HG03097 (cell line): ENCODE measurements at regions not wholly inside any gene's neighbourhood (a gene's known extent, or its start where the extent isn't known, plus 50 kb on each side); places are given as distances from the start of the nearest gene placed in this dataset.

Experiments used
- ATAC-seq: cut with Tn5 transposase; IDR thresholded peaks from one replicate; pipeline ENCODE4 v1.9.1; 2021; ENCODE audit not compliant: unreplicated experiment, low FRiP score

DNA sequence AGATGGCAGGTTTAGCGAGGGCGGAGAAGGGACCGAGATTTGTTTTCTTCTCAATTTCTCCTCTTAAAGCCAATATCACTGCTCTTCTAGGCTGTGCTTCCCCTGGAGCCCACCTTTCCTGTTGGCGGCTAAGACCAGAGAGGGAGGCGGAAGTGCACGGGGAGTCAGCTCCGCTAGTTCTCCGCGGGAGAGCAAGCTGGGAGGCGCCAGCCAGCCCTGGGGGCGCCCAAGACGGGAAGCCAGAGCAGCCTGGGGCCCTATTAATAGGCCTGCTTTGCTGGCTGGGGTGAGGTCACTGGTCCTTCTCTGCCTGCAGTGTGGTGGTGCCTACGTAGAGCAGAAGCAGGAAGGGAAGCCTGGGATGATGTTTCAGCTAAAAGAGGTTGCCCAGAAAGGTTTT, 61.6 kb downstream of the LSM5 start:
- no peak for ATAC-seq

DNA sequence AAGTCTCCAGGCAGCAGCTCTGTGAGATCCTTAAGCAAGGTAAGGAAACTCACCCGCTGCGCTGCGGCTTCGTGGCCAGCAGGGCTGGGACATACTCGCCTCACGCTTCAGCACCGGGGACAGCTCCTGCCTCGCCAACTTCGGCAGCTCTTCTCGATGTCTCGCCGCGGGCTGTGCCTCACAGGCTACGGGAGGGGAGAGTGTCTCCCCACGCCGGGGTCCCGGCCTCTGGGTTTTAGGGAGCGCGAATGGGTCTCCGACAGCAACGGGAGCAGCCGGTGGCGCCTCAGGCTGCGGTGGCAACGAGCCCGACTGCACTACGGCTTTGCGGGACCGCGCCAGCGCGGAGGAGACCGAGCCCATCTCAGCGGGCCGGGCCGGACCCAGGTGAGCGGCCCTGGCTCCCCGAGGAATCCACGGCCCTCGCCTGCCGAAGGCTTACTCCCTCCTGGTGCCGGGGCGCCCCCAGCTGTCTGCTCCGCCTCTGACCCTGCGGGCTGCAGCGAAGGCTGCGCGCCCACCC, 62.4 kb downstream of the LSM5 start:
- peak; percentile 74 for ATAC-seq

DNA sequence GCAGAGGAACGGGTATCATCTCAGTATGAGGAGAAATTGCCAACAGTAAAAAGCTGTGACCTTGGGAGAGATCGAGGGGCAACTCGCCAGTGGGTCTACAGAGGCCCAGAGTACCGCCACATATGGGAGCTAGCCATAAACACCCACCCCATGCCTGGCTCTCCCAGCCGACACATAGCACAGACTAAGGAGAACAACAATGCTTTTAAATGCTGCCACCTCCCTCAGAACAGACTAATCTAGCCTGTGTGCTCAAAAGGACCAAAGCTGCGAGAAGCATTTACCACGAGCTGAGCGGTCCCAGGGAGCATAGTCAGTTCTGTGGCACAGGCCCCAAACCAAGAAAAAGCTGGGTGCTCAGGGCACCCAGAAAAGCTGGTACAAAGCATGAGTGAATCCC, 73.3 kb downstream of the LSM5 start:
- no peak for ATAC-seq

DNA sequence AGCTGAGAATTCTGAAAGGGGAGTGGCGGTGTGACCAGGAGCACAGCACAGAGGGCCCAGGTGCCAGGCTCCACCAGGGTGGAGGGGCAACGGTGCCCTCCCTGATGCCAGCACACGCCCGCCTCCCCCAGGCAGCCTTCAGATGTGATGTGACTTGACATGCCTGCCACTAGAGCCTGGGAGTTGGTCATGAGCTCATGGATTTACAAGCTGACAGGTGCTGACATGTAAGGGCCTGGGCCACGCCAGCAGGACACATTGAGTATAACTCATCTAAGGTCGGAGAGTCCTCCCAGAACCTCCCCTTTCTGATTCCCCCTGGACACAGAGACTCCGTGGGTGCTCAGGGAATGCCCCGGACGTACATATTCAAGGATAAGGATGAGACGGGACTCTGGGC, 74.2 kb downstream of the LSM5 start:
- no peak for ATAC-seq

DNA sequence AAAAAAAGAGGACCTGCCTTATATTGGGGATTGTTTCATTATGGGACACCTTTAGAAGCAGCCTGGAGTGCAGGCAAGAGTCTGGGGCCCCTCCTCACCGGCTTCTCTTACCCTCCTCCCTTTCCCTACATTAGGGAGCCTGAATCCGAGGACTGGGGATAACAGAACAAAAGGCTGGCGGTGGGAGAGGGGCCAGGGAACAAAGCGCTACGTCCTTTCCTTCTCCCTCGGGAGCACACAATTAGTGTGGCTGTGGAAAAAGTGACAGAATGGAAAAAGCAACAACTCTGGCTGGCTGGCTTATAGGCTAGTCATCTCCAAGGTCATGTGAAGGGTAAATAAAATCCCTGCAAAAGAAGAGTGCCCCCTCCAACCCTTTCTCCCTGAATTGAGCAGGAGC, 74.7 kb downstream of the LSM5 start:
- no peak for ATAC-seq

DNA sequence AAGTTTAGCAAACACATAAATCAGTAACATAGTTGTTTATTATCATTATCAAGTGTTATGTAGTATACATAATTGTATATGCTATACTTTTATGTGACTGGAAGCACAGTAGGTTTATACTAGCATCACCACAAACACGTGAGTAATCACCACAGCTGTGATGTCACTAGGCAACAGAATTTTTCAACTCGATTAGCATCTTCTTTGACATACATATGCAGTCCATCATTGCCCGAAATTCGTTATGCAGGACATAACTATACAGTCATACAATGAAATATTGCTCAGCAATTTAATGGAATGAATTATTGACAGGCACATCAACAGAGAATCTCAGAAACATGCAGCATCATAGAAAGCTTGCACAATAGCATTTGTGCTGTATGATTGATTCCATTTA, 77.7 kb downstream of the LSM5 start:
- ATAC-seq: no peak

DNA sequence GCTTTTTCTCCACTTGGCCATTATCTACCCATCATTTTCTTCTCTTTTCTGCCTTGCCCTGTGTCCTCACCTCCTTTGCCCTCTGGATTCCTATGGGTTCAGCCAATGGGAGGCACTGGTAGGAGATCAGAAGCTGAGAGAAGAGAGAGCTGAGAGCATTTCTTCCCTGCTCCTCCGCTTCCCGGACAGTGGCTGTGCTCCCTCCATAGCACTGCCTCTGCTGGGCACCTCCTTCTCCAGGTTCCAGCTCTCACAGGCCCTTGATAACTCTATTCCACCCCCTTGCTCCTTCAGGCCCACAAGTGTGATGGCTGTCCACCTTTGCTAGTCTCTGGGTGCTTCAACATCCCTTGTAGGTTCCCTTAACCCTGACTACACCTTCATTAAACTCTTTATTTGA, 79.6 kb downstream of the LSM5 start:
- no peak for ATAC-seq

DNA sequence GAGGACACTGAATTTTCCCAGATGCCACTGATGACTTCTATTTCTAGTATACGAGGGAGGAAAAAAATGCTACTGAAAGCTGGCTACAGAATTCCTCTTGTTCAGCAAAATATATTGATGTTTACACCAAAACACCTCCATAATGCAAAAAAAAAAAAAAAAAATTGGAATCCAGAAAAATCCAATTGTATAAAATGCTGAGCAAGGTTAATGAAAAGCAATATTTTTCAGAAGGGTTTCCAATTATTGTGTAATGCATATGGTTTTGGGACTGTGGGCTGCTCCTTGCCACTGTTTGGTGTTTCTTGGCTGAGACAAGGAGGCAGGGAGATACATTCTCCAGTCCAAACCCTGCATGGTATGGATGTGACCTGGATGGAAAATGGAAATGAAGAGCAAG, 83.8 kb downstream of the LSM5 start:
- no peak for ATAC-seq

DNA sequence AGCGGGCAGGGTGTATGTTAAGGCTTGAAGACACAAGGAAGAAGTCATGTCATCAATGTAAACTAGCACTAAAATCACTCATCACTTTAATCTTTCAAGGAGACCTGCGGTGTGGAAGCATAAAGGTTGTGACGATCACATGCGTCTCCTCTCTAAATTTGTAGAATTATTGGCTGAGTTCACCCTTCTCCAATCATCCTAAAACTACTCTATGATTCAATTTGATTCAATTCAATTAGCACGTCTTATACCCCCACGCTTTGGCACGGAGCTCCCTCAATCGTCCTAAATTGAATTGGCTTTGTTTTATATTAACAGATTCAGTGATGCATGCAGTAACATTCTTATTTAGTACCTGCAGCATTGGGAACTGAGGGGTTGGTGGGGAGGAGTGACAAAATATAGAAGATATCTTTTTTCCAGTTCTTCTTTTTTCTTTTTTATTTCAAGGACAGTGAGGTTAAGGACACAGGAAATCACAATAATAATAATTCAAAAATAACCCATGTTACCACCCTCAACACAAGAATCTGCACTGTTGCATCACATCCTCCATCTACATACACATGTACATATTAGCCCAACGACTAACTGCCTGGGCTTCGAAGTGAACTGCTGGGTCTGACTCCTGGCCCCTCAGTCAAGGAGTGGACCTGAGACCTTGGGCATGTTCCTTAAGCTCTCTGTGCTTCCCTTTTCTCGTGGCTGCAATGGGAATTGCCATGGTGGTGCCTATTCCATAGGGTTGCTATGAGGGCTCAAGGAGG, 86.5 kb downstream of the LSM5 start:
- ATAC-seq: no peak

DNA sequence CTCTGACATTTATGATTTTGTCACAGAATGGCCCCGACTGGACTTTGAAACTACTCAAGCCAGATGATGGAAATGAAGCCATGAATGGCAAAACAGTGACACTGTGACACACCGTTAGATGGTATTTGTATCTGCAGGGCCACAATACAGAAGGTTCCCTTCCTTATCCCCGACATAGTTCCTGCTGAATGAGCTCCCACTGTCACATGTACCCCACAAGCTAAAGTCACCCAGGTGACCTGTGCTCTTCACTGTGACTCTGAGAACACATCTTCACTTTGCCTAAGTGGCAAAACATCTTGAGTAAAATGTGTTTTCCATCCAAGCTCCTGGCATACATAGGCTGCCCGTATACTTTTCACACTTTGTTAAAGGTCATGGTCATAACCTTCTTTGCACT, 89.5 kb downstream of the LSM5 start:
- ATAC-seq: no peak

DNA sequence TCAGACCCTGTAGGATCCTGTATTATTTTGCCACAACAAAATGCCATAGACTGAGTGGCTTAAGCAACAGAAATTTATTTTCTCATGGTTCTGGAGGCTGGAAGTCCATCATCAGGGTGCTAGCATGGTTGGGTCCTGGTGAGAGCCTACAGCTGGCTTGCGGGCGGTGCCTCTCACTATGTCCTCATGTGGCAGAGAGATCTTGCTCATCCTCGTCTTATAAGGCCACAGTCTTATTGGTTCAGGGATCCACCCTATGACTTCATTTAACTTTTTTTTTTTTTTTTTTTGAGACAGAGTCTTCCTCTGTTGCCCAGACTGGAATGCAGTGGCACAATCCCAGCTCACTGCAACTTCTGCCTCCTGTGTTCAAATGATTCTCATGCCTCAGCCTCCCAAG, 90.9 kb downstream of the LSM5 start:
- no peak for ATAC-seq

DNA sequence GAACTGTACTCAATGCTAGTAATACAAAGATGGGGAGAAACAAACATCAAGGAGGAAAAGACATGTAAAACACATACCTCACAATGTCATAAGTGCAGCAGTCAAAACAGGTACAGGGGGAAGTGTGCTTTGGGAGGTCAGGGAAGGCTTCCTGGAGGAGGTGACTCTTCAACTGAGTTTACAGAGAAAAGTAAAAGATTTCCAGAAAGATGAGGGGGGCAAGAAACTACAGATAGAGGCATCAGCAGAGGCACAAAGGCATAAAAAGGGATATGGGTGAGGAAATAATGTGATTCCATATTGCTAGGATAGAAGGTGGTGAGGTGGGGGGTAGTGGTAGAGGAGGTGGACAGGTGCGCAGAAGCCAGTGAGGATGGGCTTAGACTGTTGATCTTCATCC, 95.0 kb downstream of the LSM5 start:
- no peak for ATAC-seq

DNA sequence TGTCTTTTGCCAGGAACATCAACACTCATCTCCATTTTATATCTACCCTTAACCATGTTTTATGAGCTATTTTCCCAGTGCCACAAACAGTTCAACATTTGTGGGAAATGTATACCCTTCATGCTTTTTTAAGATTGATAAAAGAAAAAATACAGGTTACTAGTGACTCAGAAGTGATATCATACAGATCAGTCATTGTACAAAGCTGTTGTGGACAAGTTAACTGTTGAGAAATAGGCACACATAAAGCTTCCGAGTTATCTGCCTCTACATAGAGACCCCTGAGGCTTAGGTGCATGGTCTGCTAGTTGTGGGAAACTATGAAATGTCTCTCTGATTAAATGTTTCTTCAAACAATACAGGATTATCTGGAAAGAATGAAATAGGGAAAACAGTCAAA, 96.3 kb downstream of the LSM5 start:
- ATAC-seq: no peak

DNA sequence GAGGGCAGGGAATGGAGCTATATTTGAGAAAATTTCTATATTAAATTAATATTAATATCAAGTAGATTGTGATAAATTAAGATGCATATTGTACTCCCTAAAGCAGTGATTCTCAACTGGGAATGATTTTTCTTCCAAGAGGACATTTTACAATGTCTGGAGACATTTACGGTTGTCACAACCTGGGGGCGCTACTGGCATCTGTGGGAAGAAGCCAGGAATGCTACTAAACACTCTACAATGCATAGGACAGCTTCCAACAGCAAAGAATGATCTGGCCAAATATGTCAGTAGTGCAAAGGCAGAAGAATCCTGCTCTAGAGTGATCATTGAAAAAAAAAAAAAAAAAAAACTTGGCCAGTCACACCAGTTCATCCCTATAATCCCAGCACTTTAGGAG, 100.0 kb downstream of the LSM5 start:
- ATAC-seq: no peak

DNA sequence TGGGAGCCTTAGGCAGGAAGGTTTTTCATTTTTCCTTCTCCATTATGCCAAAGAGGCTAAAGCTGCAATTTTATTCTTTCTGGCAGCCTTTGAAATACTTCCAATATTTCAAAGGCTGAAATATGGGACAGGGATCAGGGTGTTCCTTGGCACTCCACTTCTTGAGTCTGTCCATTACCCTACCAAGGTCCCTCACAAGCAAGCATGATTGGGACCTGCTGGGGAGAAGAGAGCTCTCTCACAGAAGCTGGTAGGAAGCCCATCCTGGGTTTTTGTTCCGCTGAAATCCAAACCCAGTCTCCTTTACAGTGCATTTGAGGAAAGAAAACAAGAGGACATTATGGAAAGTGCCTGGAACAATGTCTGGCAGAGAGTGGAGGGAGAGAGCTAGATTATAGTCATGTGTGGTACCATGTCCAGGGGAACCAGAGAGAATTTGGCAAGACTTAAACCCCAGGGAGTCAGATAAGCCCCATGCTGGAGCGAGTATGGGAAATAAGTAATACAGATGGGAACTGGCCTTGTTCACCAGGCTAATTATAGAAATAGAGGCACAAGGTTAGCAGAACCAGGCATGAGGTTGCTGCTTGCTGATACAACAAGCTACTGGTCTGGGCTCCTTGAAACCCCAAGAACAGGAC, 104.7 kb downstream of the LSM5 start:
- ATAC-seq: no peak

DNA sequence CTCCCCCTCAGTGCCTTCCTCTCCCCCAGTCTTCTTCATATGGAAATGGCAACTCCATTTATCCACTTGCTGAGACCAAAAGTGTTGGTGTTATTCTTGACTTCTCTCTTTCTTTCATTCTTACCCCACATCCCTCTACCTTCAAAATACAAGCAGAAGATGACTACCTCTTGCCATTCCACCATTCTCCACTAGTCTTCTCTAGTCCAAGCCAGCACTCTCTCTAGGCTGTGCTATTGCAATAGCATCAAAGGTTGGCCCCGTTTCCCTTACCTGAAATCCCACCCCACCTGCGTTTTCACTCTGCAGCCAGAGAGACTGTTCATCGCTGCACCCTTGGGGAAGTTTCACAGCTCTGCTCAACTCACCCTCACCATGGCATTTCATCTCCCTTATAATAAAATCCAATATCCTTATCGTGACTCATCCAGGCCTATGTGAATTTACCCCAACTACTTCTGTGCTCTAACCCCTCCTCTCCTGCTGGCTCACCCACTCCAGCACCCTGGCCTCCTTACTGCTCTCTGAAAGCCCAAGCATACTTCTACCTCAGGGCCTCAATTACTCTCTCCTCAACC, 109.1 kb downstream of the LSM5 start:
- ATAC-seq: no peak

DNA sequence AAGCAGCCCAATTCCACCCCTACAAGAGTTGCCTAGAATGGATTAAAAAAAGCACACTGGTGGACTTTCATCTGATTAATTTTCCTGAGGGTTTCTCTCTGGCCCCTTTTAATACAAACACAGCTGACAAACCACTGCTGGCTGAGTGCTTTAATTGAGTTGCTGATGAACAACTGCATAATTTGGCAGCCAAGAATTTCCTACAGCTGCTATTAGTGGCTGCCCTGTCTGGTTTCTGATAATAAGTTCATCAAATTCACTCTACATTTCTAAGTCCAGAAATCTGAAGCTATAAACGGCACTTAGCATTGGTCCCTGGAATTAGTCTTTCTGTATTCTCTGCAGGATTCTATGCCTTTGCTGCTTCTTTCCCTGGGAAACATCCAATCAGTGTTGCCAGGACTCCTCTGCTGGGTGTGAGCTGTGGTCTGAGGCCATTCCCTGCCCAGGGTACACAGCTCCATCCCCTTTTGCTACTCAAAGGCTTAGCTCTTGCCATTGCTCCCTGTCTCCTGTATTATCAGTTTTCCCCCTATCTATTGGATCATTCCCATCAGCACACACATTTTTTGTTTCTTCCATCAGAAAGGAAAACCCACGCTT, 110.6 kb downstream of the LSM5 start:
- no peak for ATAC-seq

DNA sequence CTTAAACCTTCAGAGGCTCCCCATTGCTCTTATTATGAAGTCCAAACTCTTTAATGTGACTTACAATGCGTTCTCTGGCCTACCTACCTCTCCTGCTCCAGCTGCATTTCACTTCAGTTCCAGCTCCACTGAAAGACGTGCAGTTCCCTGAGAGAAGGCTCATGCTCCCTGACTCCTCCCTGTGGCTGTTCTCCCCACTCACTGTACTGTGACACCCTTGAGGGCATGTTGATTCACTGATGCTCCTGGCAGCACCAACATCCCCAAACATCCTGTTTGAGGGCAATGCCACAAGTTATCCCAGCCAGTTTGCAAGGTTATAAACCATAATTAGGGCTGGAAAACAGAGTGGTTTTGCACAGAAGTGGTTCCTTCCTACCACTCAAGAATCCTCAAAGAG, 111.2 kb downstream of the LSM5 start:
- ATAC-seq: no peak

DNA sequence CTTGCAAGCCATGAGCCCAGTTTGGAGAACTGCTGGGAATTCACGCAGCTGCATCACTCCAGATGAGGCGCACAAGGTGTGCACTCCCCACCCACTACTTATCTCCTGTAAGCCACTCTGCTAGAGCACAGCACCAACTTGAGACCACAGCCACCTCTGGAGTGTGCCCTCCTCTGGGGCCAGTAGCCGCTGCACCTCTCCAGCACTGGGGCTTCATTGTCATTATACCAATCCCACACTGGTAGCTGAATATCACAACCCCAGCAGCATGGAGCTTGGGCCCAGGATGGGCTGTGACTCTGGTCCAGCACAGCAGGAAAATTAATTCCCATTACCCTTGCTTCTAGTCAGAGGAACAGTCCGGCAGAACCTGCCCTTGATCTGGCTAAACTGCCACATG, 125.6 kb downstream of the LSM5 start:
- ATAC-seq: no peak

DNA sequence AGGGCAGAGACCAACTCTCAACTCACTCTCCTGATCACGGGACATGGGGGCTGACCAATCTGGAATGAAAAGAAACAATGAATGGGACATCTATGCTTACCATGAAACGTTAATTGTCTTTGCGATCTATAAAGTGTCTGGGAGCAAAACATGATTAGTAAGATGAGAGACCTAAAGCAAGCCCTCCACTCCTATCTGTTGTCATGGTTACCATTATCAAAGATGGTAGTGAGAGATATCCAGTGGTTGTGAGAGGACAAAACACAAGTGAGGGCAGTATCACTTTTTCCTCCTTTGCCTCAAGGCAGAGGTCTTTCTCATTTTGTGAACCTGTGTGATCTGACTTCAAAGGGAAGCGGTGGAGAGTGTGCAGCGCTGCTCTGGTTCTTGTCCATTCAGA, 130.1 kb downstream of the LSM5 start:
- ATAC-seq: no peak

DNA sequence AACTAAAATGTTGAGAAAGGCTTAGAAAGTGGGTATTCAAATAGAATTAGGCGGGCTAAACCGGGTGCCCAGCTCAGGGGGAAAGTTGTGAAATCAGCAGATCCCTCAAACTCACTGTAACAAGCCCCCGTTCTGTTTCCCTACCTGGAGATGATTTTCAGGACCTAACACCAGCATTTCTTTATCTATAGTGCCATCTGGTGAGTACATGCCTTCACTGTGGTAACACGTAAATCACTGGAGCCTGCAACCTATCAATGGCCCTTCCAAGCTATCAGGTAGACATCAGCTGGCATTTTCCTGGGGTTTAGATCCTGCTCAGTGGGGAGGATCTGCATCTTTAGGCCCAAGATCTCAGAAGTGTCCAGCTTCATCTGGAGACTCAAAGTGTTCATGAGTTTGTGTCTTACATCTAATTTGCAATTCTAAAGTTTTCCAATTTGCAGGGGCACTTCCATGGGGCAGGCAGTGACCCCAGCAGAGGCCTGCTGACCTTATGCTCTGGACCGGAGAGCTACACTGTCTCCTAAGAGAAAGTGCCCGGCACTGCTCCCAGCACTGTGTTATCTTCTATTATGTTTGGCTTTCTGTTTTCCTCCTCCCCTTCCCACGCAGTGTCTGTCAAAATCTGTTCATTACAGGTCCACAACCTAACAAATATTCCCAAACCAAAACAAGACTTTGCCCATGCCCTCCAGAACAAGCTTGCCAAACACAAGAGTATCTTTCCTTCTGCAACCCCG, 132.5 kb downstream of the LSM5 start:
- ATAC-seq: no peak
